MCF 10A (cell line): ENCODE measurements at regions not wholly inside any gene's neighbourhood (a gene's known extent, or its start where the extent isn't known, plus 50 kb on each side); places are given as distances from the start of the nearest gene placed in this dataset.

ENCODE experiments used
- BruUV-seq: library from RNA; stranded (reverse); fragments of 400-500 nt; replicated peaks from 2 replicates; lab custom pipeline; 2021; lab: Mats Ljungman, UMichigan
- CTCF ChIA-PET: fragments of 300-600 bp; sonication (Branson Sonifier 250); formaldehyde crosslinking; extraction: SDS; loops from one replicate; lab custom pipeline; 2021; ENCODE audit warnings: antibody characterized with exemption, inconsistent platforms; lab: Yijun Ruan, JAX
- POLR2A ChIA-PET: fragments of 300-600, 350-650 bp; sonication (Branson Sonifier 250); formaldehyde crosslinking; extraction: SDS; loops from one replicate; lab custom pipeline; 2020; ENCODE audit warnings: antibody characterized with exemption, inconsistent platforms; lab: Yijun Ruan, JAX
- DNase-seq: peaks from one replicate; pipeline ENCODE4 v3.0.0-alpha.2; 2018; ENCODE audit not compliant: unreplicated experiment
- H3K27ac Mint-ChIP-seq: one replicate; pipeline ENCODE4 v1.8.0; 2022; ENCODE audit warnings: mild to moderate bottlenecking, low read depth, mixed read lengths; ENCODE audit not compliant: unreplicated experiment
- H3K27me3 Mint-ChIP-seq: one replicate; pipeline ENCODE4 v1.8.0; 2022; ENCODE audit warnings: mixed read lengths; ENCODE audit not compliant: insufficient read depth, unreplicated experiment
- H3K36me3 Mint-ChIP-seq: one replicate; pipeline ENCODE4 v1.8.0; 2022; ENCODE audit warnings: mild to moderate bottlenecking, moderate library complexity, mixed read lengths; ENCODE audit not compliant: insufficient read depth, unreplicated experiment
- H3K4me1 Mint-ChIP-seq: one replicate; pipeline ENCODE4 v1.8.0; 2022; ENCODE audit warnings: mixed read lengths; ENCODE audit not compliant: insufficient read depth, unreplicated experiment
- H3K4me3 Mint-ChIP-seq: one replicate; pipeline ENCODE4 v1.8.0; 2022; ENCODE audit warnings: mild to moderate bottlenecking, moderate library complexity, mixed read lengths; ENCODE audit not compliant: unreplicated experiment
- H3K9me3 Mint-ChIP-seq: one replicate; pipeline ENCODE4 v1.8.0; 2022; ENCODE audit warnings: mixed read lengths; ENCODE audit not compliant: unreplicated experiment
- intact Hi-C: fragments of 100-400 bp; cut with micrococcal nuclease; formaldehyde crosslinking; loops from 2 replicates; pipeline ENCODE4 v1.14.1; 2022
- TF ChIP-seq, protein P1 (sequence below): fragments of 200-600 bp; IDR thresholded peaks from one replicate; pipeline ENCODE4 v1.8.0; 2022; ENCODE audit warnings: antibody characterized with exemption, mild to moderate bottlenecking; ENCODE audit not compliant: unreplicated experiment

DNA sequence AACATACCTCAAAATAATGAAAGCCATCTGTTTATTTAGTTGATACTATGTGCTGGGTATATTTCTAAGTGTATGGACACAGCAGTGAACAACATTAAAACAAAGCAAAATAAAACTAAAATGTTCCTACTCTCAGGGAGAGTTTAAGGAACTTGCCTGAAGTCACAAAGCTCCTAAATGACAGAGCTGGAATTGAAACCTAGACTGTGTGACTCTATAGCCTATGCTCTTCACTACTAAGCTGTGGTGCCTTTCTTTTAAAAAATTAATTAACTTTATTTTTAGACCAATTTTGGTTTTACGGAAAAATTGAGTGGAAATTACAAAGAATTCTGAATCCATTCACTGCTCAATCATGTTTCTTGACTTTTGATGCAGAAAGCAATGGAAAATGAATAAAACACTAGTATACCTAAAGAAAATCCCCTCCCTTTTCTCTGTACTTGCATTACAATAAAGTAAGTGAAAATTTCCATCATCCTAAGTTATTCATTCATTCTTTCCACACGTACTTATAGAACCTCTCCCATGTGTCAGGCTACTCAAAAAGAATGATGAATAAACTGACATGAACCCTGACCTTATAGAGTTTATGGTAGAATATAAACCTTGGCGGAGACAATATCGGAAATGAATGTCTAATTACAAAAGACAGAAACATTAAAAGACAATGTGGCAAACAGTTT, 189.8 kb upstream of the RBMS3 start:
- H3K27ac Mint-ChIP-seq: no peak overlapping the region
- no peak for DNase-seq
- ChIA-PET CTCF (no interaction called here), POLR2A (interaction anchor here (0.6 kb wide), 1 partner anchor 112 kb away, joined by 3 read pairs; no protein-coding TSS in a partner anchor)
- no TSS peak for BruUV-seq
- no peak overlapping the region for H3K4me3 Mint-ChIP-seq
- H3K27me3 Mint-ChIP-seq: no peaks in the 10 kb centered on the region
- no peaks in the 10 kb centered on the region for H3K9me3 Mint-ChIP-seq
- TF ChIP-seq, protein P1, sequence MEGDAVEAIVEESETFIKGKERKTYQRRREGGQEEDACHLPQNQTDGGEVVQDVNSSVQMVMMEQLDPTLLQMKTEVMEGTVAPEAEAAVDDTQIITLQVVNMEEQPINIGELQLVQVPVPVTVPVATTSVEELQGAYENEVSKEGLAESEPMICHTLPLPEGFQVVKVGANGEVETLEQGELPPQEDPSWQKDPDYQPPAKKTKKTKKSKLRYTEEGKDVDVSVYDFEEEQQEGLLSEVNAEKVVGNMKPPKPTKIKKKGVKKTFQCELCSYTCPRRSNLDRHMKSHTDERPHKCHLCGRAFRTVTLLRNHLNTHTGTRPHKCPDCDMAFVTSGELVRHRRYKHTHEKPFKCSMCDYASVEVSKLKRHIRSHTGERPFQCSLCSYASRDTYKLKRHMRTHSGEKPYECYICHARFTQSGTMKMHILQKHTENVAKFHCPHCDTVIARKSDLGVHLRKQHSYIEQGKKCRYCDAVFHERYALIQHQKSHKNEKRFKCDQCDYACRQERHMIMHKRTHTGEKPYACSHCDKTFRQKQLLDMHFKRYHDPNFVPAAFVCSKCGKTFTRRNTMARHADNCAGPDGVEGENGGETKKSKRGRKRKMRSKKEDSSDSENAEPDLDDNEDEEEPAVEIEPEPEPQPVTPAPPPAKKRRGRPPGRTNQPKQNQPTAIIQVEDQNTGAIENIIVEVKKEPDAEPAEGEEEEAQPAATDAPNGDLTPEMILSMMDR: no peak
- H3K36me3 Mint-ChIP-seq: no peaks in the 10 kb centered on the region
- intact Hi-C loops: no loop called here
- no peaks in the 10 kb centered on the region for H3K4me1 Mint-ChIP-seq

DNA sequence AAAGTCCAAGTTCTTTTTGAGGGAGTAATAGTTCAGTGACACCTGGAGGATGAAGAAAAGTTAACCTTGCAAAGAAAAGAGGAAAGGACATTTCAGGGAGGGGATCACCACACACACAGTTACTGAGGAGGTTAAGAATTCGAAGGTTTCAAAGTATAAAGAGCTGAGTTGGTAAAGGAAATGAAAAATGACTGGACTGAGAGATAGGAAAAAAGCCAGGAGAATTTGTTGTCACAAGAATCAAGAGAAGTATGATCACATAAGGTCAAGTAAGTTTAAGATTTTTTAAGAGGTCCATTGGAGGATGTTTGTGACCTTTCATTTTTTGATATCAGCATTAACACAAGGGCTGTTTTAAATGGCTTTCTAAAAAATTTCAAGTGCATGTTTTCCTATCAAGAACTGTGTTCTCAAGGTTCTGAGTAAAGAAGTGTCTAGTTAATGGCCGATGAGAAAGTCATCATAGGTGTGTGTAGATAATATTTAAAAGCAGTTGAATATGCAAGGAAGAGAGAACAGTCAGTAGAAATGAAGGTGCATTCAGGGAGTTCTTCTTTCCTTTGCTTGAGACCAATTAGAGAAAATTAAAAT, 189.2 kb upstream of the RBMS3 start:
- intact Hi-C loops: no loop called here
- ChIA-PET POLR2A (no interaction called here), CTCF (no interaction called here)
- Mint-ChIP-seq H3K36me3 (no peaks in the 10 kb centered on the region), H3K27ac (no peak overlapping the region), H3K4me1 (no peaks in the 10 kb centered on the region), H3K9me3 (no peaks in the 10 kb centered on the region), H3K27me3 (no peaks in the 10 kb centered on the region), H3K4me3 (no peak overlapping the region)
- TF ChIP-seq, protein P1: no peak
- BruUV-seq: no TSS peak
- no peak for DNase-seq

DNA sequence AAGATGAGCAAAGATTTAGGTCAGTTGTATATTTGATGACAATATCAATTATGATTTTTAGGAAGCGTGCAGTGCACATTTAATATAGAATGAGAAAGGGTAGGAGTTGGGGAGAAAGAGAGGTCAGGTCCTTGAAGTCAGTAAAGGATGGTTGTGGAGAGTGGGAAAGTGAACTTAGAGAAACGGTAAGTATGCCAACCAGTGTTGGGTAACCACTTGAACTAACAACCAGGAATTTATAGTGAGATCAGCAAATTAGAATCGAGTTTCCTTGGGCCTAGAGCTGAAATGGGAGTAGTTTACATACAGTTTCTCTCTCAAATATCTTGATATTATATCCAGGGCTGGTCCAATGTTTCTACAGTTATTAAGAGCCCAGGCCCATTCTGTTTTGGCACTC, 188.5 kb upstream of the RBMS3 start:
- ChIA-PET POLR2A (no interaction called here), CTCF (no interaction called here)
- Mint-ChIP-seq H3K4me1 (no peaks in the 10 kb centered on the region), H3K4me3 (no peak overlapping the region), H3K9me3 (peaks cover 1% of the 10 kb centered on the region), H3K27me3 (no peaks in the 10 kb centered on the region), H3K36me3 (no peaks in the 10 kb centered on the region), H3K27ac (no peak overlapping the region)
- no peak for DNase-seq
- intact Hi-C loops: no loop called here
- TF ChIP-seq, protein P1: no peak
- BruUV-seq: no TSS peak

DNA sequence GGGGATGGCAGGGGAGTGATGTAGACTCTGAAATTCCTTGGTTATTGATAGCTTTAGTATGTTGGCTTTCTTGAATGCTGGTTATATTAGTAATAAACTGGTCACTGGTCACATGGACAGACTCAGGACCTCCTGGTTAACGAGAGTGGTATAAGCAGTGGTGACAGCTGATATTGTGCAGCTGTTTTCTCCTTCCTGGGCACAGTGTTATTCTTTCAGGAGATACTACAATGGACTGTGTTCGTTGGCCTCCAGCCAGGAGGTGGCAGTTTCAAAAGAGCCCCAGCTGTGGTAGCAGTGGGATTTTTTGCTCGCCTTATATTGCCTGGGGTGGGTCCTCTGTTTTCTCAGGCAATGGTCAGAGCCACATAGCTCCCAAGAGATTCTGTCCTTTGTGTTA, 181.6 kb upstream of the RBMS3 start:
- no peak for DNase-seq
- POLR2A ChIA-PET: no interaction called here
- TF ChIP-seq, protein P1: no peak

More for the DNA sequence above, 181.6 kb upstream of the RBMS3 start:
- Mint-ChIP-seq H3K27ac (no peak overlapping the region), H3K36me3 (no peaks in the 10 kb centered on the region), H3K9me3 (peaks cover 8% of the 10 kb centered on the region), H3K27me3 (no peaks in the 10 kb centered on the region), H3K4me1 (no peaks in the 10 kb centered on the region), H3K4me3 (no peak overlapping the region)
- CTCF ChIA-PET: no interaction called here
- BruUV-seq: no TSS peak
- intact Hi-C loops: no loop called here
